H1 (cell line): ENCODE measurements at regions not wholly inside any gene's neighbourhood (a gene's known extent, or its start where the extent isn't known, plus 50 kb on each side); places are given as distances from the start of the nearest gene placed in this dataset.

Source experiments
- ASH2L ChIP-seq: fragments of 200-600, 300-600 bp; sonication (generic); IDR thresholded peaks from one replicate; pipeline ENCODE4 v1.7.1; 2017; ENCODE audit warnings: low read length
- CBX8 ChIP-seq: fragments of 300-800, 300-1000 bp; sonication (generic); IDR thresholded peaks from 2 replicates; pipeline ENCODE4 v1.7.1; 2016; ENCODE audit warnings: low read depth, low read length, borderline replicate concordance
- CTBP2 ChIP-seq: IDR thresholded peaks from 2 replicates; pipeline ENCODE4 v1.7.0; 2011; ENCODE audit warnings: borderline replicate concordance, mild to moderate bottlenecking, moderate library complexity, mixed read lengths, low read length; ENCODE audit not compliant: insufficient read depth, insufficient read length
- EP300 ChIP-seq, 2 experiments: IDR thresholded peaks; 1 replicate in 1 of 2; 2 replicates in 1 of 2; pipeline ENCODE4 v1.6.1; 2011 to 2012; ENCODE audit warnings: low read depth in 2 of 2, low read length in 2 of 2, mild to moderate bottlenecking in 2 of 2, borderline replicate concordance in 1 of 2, inconsistent platforms in 1 of 2, moderate library complexity in 1 of 2
- KDM5A ChIP-seq: fragments of 200-600 bp; IDR thresholded peaks from 2 replicates; pipeline ENCODE4 v1.7.1; 2012; ENCODE audit warnings: mild to moderate bottlenecking, low read length, inconsistent platforms, mixed read lengths
- POLR2AphosphoS5 ChIP-seq: IDR thresholded peaks from 2 replicates; pipeline ENCODE4 v1.6.1; 2011; ENCODE audit warnings: low read depth, low read length
- SAP30 ChIP-seq: fragments of 300-600 bp; sonication (generic); IDR thresholded peaks from 2 replicates; pipeline ENCODE4 v1.7.1; 2012; ENCODE audit warnings: low read length, moderate library complexity, mild to moderate bottlenecking, inconsistent platforms; ENCODE audit not compliant: insufficient read depth, insufficient replicate concordance
- SIX5 ChIP-seq: IDR thresholded peaks from 2 replicates; pipeline ENCODE4 v1.6.1; 2011; ENCODE audit warnings: mild to moderate bottlenecking, low read depth, low read length
- TBP ChIP-seq: IDR thresholded peaks from 2 replicates; pipeline ENCODE4 v1.6.1; 2011; ENCODE audit warnings: low read depth, low read length, improper control_type of control experiment
- ZNF274 ChIP-seq: IDR thresholded peaks from 2 replicates; pipeline ENCODE4 v1.7.0; 2012; ENCODE audit warnings: low read length, borderline replicate concordance; ENCODE audit errors: extremely low read depth
- TF ChIP-seq, protein P1 (sequence below): fragments of 300-600 bp; sonication (generic); IDR thresholded peaks from 2 replicates; pipeline ENCODE4 v1.7.1; 2012; ENCODE audit warnings: low read length, moderate library complexity, mild to moderate bottlenecking, inconsistent platforms; ENCODE audit not compliant: insufficient replicate concordance

DNA sequence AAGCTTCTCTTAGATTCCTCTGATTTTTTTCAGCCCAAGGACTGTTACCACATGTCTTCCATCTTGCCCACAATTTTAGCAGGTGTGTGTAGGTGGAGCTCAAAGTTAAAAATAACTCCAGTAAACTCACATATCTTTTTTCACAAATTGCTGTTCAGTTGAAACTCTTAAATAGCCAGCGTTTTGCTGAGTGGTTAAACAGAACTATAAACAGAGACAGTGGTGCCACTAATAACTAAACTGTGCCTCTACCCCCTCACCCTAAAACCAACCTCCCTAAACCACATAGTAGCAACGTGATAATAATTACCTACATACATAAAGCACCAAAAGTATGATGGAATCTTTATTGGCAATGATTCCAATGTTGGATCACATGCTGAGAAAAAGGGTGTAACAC, 525.1 kb downstream of the PDCD6IP start (continued):
- TF ChIP-seq, protein P1, sequence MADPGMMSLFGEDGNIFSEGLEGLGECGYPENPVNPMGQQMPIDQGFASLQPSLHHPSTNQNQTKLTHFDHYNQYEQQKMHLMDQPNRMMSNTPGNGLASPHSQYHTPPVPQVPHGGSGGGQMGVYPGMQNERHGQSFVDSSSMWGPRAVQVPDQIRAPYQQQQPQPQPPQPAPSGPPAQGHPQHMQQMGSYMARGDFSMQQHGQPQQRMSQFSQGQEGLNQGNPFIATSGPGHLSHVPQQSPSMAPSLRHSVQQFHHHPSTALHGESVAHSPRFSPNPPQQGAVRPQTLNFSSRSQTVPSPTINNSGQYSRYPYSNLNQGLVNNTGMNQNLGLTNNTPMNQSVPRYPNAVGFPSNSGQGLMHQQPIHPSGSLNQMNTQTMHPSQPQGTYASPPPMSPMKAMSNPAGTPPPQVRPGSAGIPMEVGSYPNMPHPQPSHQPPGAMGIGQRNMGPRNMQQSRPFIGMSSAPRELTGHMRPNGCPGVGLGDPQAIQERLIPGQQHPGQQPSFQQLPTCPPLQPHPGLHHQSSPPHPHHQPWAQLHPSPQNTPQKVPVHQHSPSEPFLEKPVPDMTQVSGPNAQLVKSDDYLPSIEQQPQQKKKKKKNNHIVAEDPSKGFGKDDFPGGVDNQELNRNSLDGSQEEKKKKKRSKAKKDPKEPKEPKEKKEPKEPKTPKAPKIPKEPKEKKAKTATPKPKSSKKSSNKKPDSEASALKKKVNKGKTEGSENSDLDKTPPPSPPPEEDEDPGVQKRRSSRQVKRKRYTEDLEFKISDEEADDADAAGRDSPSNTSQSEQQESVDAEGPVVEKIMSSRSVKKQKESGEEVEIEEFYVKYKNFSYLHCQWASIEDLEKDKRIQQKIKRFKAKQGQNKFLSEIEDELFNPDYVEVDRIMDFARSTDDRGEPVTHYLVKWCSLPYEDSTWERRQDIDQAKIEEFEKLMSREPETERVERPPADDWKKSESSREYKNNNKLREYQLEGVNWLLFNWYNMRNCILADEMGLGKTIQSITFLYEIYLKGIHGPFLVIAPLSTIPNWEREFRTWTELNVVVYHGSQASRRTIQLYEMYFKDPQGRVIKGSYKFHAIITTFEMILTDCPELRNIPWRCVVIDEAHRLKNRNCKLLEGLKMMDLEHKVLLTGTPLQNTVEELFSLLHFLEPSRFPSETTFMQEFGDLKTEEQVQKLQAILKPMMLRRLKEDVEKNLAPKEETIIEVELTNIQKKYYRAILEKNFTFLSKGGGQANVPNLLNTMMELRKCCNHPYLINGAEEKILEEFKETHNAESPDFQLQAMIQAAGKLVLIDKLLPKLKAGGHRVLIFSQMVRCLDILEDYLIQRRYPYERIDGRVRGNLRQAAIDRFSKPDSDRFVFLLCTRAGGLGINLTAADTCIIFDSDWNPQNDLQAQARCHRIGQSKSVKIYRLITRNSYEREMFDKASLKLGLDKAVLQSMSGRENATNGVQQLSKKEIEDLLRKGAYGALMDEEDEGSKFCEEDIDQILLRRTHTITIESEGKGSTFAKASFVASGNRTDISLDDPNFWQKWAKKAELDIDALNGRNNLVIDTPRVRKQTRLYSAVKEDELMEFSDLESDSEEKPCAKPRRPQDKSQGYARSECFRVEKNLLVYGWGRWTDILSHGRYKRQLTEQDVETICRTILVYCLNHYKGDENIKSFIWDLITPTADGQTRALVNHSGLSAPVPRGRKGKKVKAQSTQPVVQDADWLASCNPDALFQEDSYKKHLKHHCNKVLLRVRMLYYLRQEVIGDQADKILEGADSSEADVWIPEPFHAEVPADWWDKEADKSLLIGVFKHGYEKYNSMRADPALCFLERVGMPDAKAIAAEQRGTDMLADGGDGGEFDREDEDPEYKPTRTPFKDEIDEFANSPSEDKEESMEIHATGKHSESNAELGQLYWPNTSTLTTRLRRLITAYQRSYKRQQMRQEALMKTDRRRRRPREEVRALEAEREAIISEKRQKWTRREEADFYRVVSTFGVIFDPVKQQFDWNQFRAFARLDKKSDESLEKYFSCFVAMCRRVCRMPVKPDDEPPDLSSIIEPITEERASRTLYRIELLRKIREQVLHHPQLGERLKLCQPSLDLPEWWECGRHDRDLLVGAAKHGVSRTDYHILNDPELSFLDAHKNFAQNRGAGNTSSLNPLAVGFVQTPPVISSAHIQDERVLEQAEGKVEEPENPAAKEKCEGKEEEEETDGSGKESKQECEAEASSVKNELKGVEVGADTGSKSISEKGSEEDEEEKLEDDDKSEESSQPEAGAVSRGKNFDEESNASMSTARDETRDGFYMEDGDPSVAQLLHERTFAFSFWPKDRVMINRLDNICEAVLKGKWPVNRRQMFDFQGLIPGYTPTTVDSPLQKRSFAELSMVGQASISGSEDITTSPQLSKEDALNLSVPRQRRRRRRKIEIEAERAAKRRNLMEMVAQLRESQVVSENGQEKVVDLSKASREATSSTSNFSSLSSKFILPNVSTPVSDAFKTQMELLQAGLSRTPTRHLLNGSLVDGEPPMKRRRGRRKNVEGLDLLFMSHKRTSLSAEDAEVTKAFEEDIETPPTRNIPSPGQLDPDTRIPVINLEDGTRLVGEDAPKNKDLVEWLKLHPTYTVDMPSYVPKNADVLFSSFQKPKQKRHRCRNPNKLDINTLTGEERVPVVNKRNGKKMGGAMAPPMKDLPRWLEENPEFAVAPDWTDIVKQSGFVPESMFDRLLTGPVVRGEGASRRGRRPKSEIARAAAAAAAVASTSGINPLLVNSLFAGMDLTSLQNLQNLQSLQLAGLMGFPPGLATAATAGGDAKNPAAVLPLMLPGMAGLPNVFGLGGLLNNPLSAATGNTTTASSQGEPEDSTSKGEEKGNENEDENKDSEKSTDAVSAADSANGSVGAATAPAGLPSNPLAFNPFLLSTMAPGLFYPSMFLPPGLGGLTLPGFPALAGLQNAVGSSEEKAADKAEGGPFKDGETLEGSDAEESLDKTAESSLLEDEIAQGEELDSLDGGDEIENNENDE, result no peak
- TF ChIP-seq EP300 (IDR thresholded peaks at IDR 0.05; ENCODE audit: borderline replicate concordance in 1 of 2, low read depth in 2 of 2, low read length in 2 of 2) (no peak), KDM5A (no peak), CTBP2 (no peak), ZNF274 (no peak), SIX5 (no peak), CBX8 (no peak), SAP30 (no peak), TBP (no peak), POLR2AphosphoS5 (no peak), ASH2L (no peak)
